HG02610 (cell line): ENCODE measurements at regions not wholly inside any gene's neighbourhood (a gene's known extent, or its start where the extent isn't known, plus 50 kb on each side); places are given as distances from the start of the nearest gene placed in this dataset.
"Not testable (repeated sequence)": the region's sequence is repeated elsewhere in the genome, so short reads cannot be mapped to it uniquely, and the experiment has no call there.

Experiments
- ATAC-seq: cut with Tn5 transposase; IDR thresholded peaks from one replicate; pipeline ENCODE4 v1.9.1; 2021; ENCODE audit warnings: mild to moderate bottlenecking, moderate library complexity; ENCODE audit not compliant: unreplicated experiment

DNA sequence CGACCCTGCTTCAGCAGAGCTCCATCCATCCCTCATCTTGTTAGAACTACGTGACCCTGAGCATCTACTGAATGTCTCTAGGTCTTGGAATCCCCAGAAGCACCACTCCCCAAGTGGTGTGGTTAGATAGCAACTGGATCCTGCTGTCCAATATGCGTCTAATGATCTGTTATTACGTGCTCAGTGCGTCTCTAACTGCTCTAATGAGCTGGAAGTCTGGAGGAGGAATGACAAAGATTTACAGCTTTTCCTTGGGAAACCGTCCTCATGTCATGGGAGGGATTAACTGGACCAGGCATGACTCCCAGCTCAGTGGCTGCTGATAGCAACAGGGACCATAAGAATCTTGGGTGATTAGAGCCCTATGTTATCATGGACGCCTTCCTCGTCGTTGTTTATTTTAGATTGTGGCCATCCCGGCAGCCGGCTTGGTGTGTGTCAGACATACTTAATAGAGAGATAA, 150.9 kb downstream of the HS3ST3B1 start:
- ATAC-seq = no peak

DNA sequence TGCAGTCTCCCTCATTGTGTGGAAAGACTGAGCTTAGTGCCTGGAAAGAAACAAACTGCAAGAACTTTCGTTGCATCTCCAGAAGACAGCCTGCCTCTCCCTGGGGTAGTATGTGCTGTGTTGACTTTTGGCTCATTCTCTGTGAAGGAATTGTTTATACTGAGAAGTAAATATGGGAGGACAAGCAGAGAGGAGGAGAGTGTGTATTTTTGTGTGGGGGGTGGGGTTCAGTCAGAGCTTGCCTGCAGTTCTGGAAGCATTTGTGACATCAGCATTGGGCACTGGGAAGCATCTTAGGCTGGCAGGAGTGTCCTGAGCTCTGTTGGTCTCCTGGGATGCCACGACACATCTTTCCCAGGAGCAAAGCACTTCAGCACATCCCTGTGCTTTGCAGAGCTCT, 147.9 kb downstream of the HS3ST3B1 start:
- ATAC-seq = no peak

DNA sequence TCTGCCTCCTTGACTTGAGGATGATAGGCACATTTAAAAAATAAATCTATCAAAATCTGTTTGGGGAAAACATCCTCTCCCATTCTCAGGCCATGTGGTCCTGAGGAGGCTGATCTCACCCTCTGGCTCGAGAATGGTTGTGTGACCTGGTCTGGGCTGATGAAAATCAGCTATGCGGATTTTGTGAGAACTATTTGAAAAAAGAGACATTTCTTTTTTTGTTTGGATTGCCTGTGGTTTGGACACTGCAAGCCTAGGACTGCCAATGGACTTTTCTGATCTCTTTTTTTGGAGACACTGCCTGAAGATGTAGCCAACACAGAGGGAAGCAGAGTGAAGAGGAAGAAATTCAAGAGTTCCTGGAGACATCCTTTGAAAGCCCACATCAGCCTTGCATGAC, 145.9 kb downstream of the HS3ST3B1 start:
- no peak for ATAC-seq

DNA sequence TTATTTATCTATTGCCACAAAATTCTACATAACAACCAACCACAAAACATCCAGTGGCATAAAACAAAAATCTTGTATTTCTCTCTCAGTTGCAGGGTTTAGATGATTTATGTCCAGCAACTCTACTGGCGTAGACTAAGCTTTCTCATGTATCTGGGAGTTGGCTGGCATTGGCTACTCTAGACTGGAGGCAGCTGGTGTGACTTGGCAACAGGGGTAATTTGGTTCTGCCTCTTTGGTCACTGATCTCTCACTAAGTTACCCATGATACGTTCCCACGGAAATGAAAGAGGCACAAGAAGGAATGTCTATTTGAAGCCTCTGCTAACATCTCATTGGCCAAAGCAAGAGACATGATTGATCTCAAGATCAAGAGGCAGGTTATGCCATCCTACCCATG, 144.0 kb downstream of the HS3ST3B1 start:
- no peak for ATAC-seq

DNA sequence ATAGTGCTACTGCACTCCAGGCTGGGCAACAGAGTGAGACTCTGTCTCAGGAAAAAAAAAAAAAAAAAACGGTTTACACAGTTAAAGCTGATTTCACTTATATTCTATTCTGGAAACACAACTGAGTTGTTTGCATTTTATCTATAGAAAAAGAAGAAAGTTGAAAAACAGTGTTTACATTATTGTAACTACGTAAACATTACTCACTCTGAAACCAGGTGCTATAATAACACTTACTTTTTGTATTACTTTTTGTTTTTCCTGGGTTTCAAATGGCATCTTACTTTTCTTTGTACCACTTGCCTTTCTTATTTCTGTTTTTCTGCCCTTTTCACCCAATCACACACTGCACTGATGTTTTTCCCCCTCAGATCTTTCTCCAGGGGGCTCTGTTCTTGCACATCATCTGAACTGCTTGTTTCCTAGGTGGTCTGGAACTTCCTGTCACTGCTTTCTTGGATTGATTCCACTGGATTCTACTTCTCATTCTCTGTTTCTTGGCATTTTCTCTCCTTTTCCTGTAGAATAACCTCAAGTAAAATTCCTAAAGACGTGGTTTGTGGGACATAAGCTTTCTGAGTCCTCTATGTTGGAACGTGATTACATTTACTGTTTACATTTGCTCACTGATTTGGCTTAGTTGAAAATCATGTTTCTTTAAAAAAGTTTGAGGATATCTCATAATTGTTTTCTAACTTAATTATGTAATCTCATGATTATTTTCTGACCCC, 142.1 kb downstream of the HS3ST3B1 start:
- no peak for ATAC-seq

DNA sequence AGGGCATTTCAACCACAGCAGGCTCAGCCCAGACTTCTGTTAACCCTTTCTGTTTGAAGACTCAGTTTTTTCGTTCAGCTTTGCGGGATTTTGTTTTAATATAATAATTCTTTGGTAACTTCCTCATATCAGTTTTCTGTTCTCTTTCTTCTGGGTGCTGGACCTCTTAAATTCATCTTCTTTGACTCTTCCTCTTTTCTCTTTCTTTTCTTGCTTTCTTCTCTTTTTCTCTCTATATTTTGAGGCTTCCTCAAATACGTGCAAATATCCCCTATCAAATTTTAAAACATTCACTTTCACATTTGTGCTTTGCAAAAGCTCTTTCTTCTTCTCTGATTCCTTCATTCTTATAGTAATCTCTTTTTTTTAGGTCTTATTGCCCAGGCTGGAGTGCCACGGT, 136.3 kb downstream of the HS3ST3B1 start:
- ATAC-seq = no peak

DNA sequence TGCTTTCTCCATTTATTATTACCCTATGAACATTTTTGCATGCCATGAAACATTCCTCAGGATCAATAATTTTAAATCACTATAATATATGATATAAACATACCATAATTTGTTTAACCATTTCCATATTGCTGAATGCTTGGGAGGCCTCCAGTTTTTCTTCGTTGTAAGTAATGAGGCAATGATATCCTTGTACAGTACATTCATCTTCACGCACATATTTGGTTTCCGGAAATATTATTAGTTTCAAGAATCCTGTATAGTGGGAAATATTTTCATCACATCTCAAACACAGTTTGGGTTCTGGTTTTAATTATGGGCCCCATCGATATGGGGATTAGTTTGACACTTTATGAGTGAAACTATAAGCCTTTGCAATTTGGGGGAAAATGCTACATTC, 135.4 kb downstream of the HS3ST3B1 start:
- no peak for ATAC-seq

DNA sequence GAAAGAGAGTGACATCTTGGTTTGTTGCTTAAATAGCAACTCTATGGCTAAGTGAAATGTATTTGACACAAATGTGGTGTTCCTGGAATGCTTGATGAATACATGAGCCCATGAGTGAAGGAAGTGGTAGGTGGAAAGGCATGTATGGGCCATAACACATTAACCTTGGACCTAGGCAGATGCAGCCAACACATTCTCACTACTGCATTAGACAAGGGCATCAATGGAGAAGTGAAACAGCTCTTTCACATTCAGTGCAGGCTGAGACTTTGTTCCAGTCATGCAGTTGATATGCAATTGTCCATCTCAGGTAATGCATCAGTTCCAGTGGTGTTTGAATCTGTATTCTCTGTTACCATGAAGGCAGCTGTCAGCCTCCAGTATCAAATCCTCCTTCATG, 133.6 kb downstream of the HS3ST3B1 start:
- no peak for ATAC-seq

DNA sequence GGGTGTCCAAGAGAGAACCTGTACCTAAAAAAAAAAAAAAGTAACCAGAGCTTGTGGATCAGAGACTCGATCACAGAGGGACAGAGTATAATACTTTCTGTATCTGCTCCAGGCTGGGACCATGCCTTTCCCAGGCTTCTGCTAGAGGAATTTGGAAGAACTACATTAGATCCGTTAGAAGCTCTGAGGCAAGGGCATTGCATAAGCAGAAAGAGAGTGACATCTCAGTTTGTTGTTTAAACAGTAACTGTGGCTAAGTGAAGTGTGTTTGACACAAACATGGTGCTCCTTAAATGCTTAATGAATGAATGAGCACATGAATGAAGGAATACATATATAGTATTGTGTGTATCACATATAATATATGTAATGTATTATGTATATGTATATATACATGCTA, 131.2 kb downstream of the HS3ST3B1 start:
- no peak for ATAC-seq

DNA sequence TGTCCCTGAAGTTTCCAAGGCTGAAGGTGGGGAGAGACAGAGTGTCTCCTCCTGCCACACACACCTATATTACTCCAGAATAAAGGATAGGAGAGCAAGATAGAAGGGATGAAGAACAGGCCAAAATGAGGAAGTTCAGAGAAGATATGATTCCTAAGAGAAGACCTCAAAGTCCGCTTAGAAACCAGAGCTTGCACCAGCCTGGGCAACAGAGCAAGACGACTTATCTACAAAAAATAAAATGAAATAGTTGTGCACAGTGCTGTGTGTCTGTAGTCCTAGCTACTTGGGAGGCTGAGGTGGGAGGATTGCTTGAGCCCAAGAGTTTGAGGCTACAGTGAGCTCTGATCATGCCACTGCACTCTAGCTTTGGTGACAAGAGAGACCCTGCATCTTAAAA, 128.2 kb downstream of the HS3ST3B1 start:
- no peak for ATAC-seq

DNA sequence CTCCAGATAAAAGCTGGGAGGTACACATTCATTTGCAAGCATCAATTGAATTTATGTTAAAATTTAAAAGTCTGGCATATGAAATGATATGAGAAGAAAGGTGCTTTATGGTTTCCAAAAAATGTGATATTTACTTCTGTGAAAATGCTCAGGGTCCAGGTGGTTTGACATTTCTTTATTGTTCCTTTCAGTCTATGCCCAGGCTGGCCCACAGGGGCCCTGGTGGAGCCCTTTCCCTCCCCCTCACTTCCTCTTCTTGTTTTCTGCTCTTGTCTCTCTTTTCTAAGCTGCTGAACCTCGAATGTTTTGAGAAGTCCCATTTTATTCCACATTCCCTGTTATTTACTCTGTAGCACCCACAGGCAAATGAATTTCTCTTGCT, 127.8 kb downstream of the HS3ST3B1 start:
- no peak for ATAC-seq

DNA sequence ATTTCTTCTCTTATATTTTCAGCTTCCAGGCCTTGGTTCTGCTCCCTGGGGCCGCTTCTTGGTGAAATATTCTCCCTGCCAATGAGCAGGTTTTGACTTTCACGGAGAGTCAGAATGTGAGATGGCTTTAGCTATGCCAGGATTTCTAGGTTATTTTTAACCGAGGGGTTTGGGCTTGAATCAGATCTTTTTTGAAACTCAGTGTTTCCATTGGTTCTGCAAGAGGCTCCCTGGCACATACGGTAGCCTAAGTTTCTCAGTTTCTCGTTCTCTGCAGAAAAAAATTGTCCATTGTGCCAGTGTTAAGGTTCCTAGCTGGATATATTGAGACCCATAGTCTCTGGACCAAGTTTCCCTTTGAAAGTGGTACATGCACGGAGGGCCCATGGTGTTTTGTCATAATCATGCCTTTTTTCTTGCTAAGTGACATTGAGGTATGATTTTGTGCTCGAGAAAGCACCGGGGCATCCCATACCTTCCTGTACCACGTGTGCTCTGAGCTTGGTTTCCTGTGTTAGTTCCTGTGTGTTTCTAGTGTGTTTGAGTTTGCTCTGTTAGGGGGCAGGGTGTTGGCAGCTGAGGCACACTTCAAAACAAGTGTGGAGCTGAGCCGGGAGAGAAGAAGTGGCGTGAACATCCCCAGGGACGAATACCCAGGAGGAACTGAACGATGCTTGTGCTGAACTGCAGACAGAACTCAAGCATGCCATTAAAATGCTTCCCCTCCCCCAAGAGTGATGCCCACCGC, 127.2 kb downstream of the HS3ST3B1 start:
- peak; percentile 70 for ATAC-seq

DNA sequence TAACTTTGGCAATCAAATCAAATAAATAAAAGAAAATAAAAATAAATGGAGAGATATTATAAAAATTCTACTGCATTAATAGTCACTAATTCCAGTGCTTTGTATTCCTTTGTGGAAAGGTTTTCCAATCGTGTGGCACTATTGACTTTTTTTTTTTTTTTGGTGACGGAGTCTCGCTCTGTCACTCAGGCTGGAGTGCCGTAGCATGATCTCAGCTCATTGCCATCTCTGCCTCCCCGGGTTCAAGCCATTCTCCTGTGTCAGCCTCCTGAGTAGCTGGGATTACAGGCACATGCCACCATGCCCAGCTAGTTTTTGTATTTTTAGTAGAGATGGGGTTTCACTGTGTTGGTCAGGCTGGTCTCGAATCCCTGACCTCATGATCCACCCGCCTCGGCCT, 122.3 kb downstream of the HS3ST3B1 start:
- ATAC-seq = not testable (repeated sequence)

DNA sequence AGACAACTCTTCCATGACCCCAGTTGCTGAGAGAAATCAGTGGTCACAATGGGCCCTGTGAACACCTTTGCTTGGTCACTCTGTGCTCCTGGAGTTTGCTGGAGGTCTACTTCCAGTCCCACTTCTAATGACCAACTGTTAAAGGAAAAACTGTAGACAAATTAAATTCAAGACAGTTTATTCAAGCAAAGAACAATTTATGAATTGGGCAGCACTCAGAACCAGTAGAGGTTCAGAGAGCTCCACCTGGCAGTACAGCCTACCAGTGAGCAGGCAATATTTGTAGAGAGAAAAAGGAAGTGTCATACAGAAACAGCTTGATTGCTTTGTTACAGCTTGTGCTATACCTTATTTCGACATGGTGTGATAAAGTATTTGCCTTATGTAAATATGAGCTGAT, 116.5 kb downstream of the HS3ST3B1 start:
- no peak for ATAC-seq

DNA sequence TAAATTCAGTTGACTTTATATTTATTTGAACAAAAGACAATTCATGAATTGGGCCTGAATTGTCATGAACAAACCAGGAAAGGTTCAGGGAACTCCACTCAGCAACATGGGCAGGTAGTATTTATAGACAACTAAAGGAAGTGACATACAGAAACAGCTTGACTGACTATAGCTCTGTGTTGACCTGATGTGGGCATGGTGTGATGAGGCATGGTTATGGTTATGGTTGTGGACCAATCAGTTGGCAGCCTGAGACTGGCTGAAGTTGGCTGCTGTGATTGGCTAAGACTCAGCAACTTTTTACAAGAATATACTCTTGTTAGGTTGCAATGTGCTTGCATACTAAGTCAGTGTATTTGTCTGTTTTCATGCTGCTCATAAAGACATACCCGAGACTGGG, 108.4 kb downstream of the HS3ST3B1 start:
- ATAC-seq = no peak

DNA sequence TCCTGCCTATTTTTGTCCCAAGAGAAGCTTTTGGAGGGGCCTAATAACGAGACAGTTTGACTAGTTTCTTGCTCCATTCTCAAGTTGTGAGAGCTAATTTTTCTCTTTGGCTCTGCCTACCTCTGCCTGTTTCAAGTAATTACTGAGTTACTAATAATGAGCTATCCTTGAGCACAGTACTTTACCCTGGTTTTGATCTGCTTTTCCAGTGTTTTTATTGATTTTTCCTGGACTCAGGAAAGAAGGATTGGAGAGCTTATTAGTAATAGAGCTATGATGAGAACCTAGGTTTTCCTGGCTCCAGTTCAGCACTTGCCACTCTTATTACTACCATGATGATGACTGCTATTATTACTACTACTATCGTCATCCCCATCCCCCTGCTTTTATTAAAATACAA, 106.7 kb downstream of the HS3ST3B1 start:
- no peak for ATAC-seq

DNA sequence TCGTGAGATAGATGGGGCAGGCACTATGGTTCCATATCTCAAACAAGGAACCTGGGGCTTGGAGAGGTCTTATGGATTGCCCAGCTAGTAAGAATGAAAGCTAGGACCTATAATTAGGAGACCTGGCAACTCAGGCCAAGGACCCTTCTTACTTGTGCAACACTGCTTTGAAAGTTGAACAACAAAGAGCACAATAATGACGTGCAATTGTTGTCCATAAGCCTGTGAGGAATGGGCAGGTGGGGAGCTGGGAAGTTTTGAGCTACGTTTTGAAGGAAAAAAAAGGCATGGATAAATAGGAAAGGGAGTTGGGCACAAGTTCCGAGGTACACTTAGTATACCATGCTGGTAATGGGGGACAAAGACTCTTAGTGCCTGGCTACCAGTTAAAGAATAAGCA, 104.3 kb downstream of the HS3ST3B1 start:
- ATAC-seq = no peak
